AML-193 (cell line): ENCODE measurements at regions not wholly inside any gene's neighbourhood (a gene's known extent, or its start where the extent isn't known, plus 50 kb on each side); places are given as distances from the start of the nearest gene placed in this dataset.
A peak's percentile ranks its signal among the peaks of the same experiment; 100 is the strongest.

Experiments
- DNase-seq, 2 experiments: peaks; one replicate each; lab custom pipeline; 2025; lab: John Stamatoyannopoulos, UW

DNA sequence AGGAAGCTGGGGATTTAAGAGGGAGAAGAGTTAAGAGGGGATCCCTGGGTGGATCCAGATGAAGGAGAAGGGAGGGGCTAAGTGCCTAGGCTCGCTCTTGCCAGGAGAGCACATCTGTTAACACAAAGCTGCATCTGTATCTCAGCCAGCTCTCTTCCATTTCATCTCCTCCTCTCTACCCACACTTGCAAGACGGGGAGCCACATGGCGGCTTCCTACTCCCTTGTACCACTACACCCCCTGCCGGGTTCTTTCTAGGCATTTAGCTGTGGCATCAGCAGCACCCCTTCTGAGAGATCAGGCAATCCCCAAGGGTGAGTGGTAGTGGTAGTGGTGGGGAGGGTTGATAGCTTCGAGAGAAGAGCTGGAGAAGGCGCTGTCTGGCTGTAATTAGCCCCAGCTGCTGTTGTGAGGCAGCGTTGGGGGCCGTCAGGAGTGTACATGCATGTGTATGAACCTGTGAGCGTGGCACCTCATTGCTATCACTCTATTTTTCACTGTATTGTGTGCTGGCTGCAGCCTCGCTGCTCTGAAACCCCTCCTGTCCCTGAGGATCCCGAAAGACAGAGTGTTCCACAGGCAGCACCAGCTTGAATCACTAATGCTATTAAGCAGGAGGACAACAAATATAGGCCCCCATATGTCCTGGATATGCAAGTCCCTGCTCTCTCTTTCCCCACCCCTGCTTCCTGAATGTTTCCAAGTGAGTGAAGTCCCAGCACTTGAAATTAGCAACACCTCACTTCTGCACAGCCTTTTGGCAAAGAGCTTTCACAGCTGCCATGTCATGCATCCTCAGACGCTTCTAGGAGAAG, 73.7 kb downstream of the RTL9 start:
- DNase-seq: no peak

DNA sequence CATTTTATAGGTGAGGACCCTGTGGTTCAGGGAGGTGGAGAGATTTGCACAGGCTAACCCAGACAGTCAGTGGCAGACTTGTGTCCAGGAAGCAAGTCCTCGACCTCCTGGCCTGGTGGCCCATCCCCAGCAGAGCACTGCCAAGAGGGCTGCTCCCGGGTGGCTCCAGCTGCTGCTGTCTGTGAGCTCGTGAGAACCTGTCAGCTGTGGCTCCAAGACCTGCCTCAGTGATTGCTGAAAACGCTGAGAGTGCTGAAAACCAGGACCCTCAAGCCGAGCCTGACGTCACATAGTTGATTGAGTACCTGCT, 74.2 kb downstream of the RTL9 start:
- no peak for DNase-seq

DNA sequence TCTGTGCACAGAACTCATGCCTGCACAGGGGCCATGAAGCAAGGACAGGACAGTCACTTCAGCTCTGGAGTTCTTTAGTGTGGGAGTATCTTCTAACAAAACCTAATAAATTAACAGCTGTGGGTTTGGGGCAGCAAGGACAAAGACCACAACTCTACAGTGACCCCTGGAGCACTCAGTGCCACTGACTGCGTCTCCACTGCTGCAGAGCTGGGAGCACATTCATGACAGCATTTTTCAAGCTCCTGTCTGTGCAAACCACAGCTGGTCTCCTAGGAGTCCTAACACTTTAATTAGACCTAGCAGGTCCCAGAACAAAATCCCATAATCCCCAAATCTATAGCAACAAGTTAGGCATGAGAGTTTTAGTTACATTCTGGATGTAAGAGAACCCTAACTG, 76.5 kb downstream of the RTL9 start:
- no peak for DNase-seq

DNA sequence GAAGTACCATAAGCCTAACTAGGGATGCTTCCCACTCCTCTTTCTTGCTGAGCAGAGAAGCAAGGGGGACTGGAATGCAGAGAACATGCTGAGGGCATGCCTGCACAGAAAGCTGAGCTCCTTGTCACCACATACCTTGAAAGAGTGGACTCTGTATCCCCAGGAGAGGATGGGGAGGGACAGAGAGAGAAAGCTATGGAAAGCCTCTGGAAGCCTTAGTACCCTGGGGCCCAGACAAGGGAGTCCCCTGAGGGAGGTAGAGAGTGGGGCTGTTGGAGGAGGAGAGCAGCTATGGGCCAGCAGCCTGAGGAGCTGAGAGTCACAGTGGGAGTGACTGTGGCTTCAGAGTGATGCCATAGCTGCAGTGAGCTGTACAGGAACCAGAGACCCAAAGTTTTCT, 77.9 kb downstream of the RTL9 start:
- no peak for DNase-seq

DNA sequence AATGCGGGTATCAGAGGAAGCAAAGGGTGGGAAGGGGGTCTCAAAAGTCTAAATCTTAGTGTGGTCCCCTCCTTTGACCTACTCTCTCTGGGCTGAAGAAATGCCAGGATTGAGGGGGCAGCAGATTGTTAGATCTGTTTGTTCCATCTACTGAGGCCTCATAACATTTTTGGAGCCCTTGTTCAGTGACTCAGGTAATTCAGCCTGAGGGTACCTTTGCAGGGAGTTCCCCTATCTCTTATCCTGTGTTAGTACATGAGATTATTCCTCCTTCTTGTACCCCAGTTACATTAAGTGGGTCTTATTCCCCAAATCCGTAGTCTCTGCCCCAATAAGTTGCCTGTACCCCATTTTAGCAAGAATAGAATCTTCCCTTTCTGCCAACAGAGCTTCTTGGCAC, 79.0 kb downstream of the RTL9 start:
- no peak for DNase-seq

DNA sequence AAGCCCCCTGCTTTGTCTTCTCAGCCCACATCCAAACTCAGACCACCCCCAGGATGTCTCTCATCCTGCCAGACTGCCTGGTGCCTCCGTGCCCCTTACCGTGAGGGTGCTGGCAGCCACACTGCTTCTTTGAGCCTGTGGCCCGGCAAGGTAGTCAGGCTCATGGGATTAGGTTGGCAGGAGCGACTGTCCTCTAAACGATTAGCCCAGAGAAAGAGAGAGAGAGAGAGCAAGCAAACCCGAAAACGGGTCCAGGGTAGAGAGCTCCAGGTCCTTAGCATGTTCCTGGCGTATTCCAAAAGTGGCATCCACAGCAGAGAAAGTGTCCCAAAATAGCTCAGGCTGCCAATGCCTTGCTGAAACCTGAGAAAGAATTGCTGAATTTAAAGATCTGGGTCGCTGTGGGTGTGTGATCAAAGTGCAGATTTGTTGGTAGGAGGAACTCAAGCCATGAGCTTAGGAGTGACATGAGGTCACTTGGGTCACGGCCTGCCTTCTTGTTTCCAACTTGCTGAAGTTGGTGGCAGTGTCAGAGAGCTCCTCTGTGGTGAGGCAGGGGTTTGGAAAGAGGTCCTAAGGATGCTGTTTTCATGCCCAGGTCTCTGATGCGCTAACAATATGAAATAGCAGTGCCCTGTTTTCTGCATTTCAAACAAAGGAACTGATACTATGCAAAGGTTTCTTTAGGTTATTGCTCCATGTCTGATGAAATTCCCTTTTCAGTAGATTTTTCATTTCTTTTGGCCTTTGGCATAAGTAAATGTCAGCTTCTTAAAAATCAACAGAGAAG, 81.6 kb downstream of the RTL9 start:
- no peak for DNase-seq

DNA sequence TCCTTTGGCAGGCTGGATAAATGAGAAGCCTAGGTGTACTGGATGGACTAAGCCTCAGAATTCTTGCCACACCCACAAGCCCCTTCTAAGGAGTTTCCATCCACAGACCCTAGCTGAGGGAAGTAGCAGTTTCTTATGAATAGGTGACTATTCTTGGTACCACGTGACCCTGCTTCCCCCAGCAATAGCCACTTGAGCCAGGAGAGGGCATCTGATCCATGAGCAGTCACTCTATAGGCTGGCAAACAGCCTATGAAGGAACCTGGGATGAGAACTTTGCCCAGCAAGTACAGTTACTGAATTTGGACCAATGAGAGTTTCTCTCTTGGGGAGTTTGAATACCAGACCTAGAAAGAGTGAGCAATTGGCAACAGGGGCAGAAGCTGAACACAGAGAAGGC, 84.0 kb downstream of the RTL9 start:
- DNase-seq: peak; percentile 10 to 20

DNA sequence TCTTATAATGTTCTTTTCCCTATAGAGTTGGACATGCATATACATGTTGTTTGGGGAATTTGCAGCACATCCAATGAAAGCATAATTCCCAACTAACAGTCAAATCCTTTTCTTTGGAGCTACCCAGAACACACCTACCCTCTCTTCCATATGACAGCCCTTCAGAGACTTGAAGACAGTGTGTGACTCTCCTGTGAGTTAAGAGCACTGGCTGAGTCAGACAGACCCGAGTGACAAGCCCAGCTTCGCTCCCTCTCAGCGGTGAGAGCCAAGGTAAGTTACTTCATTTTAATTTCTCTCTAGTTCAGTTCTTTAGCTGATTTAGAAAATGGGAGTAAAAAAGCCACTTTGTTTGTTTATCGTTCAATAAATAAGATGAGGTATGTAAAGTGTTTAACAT, 86.3 kb downstream of the RTL9 start:
- DNase-seq: no peak

DNA sequence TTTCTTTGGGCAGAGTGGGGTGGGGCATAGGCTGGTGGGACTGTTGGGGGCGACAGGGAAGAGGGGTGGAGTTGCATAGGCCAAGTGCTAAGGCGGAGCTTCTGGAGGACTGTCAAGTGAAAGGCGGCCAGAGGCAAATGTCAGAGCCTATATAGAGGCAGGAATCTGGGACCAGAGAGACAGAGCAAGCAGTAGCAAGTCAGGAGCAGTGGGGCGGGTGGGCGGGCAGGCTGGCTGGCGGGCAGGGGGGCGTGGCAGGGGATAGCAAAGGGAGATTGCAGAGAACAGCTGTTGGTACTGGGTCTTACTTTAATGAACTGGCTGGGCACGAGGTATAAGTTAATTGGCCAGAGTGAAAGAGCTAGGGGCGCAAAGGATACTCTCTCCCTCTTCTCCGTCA, 89.8 kb downstream of the RTL9 start:
- no peak for DNase-seq

DNA sequence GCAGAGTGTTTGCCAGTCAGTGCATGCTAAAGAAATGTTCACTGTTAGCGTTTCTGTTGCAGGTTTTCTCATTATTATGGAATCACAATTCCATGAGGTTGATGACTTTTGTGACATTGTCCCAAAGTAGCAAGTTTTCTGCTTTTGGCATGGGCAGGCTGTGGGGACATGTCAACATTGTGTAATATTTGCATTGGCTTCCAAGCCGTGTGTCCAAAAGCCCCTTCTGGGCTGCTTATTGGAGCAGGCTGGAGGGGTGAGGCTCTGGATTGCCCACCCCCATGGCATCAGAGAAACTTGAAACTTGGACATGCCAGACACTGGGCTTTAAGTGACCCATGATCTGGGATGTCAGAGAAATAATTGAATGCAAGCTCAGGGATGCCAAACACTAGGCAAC, 90.7 kb downstream of the RTL9 start:
- DNase-seq: no peak

DNA sequence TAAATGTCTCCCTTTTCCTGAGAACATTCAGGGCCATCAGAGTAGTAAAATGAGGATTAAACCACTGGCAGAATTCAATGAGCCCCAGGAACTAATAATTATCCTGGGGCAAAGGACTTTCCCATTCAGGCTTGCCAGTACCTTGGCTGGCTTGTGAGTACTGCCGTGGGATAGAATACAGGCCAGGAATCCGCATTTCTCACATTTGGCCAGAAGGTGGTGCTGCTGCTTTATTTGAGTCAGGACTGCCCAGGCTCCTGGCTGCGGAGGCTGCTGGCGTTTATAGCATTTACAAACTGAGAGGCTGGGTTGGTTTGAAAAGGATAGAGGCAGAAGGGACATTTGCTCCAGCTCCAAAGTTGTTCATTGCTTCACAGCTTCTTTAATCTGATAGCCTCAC, 91.4 kb downstream of the RTL9 start:
- peak; percentile 9 to 37 for DNase-seq

DNA sequence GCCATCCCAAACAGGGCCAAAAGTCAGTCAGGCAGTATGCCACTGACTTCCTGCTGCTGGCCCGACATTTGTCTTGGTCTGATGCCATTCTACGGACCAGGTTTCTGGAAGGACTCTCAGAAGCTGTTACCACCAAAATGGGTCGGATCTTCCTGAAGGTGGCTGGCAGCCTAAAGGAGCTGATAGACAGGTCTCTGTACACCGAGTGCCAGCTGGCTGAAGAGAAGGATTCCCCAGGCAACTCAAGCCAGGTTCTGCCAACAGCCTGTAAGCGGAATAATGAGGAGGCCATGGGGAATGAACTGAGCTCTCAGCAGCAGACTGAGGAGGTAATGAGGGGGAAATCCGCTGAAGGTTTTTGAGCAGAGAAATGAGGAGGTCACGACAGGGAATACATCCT, 95.7 kb downstream of the RTL9 start:
- no peak for DNase-seq

DNA sequence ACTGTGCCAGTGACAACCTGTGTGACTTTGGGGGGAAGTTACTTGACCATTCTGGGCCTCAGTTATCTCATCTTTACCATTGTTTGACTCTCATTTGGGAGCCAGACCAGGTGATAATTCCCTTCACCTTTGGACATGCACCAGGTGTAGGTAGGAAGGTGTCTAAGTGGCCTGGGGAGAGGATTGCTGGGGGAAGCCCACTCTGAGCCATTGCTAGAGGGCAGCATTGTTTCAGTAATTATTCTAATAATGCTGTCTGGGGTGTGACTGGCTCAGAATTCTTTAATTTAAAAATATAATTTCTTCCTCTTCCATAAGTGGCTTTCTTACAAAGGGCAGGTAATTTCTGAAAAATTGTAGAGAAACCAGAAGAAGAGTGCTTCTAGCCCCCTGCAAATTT, 104.3 kb downstream of the RTL9 start:
- DNase-seq: no peak

DNA sequence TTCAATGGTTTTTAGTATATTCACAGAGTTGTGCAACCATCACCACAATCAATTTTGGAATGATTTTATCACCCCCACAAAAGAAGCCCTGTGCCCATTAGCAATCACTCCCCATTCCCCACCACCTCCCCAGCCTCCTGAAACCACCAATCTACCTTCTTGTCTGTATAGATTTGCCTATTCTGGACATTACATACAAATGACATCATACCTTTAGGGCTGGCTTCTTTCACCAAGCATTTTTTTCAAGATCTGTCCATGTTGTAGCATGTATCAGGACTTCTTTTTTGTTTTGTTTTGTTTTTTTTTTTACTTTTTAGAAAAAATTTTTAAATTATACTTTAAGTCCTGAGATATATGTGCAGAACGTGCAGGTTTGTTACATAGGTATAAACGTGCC, 108.1 kb downstream of the RTL9 start:
- DNase-seq: no peak

DNA sequence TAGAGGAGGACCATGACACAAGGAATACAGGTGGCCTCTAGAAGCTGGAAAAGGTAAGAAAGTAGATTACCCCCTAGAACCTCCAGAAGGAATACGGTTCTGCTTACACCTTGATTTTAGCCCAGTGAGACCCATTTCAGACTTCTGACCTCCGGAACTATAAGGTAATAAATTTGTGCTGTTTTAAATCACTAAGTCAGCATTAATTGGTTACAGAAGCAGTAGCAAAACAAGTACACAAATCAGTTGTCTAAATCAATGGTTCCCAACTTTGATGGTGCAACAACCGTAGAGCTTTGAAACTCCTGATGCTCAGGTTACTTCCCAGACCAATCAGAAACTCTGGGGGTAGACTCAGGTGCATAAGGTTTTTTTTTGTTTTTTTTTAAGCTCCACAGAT, 113.6 kb downstream of the RTL9 start:
- DNase-seq: no peak

DNA sequence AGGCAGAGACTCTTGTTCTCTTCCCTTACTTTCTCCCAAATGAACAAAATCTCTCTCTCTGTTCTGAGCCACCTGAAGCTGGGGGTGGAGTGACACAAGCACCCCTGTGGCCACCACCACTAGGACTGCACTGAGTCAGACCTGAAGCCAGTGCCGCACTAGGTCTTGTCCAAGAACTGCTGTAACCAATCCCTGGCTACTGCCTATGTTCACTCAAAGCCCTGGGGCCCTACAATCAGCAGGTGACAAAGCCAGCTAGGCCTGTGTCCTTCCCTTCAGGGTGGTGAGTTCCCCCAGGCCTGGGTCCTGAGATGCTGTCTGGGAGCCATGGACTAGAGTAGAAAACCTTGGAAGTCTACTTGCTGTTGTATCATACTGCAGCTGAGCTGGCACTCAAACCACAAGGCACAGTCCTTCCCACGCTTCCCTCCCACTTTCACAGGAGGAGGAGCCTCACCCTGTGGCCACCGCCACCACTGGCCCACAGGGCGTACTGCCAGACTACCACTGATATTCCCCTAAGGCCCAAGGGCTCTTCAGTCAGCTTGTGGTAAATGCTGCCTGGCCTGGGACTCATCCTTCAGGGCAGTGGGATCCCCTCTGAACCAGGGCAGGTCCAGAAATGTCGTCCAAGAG, 119.1 kb downstream of the RTL9 start:
- no peak for DNase-seq

DNA sequence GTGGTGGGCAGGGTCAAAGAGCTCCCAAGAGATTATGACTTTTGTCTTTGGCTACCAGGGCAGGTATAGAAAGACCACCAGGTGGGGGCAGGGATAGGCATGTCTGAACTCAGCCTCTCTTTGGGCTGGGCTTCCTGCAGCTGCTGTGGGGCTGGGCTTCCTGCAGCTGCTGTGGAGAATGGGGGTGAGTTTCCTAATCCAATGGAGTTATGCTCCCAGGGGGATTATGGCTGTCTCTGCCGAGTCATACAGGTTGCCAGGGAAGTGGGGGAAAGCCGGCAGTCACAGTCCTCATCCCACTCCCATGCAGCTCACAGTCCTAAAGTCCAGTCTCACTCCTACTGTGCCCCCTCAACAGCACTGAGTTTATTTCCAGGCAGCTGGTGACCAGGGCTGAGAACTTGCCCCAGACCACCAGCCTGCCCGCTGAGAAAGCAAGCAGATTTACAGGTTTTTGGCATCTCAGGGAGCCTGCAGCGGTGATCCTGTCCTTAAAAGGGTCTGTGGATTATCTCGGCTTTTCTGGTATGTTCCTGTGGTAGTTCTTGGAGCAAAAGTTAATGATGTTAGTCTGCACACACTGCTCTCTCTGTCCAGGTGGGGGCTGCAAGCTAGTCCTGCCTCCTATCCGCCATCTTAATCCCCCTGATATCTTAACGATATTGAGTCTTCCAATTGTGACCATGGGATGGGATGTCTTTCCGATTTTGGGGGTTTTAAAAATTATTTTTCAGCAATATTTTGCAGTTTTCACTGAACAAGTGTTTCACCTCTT, 133.4 kb downstream of the RTL9 start:
- no peak for DNase-seq

DNA sequence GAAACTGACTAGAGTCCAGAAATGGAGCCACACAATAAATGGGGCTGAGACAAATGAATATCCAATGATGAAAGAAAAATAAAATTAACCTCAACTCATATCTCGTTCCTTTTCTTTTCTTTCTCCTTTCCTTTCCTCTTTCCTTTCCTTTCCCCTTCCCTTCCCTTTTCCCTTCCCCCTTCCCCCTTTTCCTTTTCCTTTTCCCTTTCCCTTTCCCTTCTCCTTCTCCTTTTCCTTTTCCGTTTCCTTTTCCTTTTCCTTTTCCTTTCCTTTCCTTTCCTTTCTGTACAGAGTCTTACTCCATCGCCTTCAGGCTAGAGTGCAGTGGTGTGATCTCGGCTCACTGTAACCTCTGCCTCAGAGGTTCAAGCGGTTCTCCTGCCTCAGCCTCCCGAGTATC, 146.3 kb downstream of the RTL9 start:
- DNase-seq: no peak

DNA sequence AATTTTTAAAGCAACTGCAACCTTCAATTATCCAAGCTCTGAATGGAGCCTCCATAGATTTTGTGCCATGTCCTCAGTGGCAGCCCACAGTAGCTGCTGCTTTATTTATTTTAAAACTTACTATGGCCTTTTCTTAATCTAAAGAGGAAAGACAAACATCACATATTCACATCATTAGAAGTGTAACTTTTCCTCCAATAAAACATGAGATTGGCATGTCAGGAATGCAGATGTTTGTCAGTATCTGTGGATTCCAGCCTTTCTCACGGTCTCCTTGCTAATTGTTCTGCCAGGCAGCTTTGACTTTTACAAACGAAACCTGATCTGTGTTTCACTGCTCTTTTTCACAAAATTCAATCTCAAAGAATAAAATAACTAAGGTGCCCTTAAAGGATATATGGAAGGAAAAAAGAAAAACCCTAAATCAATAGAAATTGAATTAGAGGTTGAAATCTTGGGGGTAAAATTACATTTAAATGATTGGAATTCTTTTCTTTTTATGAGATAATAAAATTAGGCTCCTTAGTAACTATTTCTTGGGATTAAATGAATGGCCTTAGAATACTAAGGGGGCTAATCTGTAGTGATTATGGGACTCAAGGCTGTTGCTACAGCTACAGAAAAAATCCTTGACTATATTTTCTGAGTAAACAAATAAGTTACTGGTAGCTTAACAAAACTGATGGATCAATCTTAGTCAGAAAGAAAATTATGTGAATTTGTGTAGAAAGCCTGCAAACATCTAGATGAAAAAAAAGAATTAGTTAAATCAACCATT, 151.3 kb downstream of the RTL9 start:
- DNase-seq: no peak

DNA sequence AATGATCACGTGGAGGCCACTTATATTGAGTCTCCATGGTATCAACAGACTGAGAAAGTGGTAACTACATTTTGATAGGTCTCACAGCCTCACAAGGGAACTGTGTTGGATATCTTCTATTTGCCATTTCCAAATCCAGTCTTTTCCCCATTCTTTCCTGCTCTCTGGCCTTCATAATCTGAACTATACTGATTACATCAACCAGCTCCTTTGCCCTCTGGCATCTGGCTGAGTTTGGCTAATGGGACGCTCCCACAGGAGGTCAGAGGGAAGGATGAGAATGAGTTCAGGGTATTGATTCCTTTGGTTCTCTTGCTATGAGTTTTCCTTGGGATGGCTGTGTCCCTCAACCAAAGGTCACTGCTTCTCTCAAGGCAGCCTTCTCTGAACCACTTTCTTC, 152.6 kb downstream of the RTL9 start:
- no peak for DNase-seq

DNA sequence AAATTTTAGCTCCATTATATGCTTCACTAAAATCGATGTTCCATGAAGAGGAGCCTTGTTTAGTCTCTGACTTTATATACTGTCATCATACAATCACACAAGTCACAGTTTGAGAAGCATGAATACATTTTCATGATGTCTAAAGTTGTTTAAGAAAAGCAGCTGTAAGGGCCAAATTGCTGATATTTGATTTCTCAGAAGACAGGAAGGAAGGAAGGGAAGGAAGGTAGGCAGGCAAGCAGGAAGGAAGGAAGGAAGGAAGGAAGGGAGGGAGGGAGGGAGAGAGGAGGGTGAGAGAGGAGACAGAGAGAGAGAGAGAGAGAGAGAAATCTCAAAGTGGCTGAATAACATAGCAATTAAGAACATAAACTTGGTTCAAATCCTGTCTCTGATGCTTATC, 153.7 kb downstream of the RTL9 start:
- DNase-seq: no peak

DNA sequence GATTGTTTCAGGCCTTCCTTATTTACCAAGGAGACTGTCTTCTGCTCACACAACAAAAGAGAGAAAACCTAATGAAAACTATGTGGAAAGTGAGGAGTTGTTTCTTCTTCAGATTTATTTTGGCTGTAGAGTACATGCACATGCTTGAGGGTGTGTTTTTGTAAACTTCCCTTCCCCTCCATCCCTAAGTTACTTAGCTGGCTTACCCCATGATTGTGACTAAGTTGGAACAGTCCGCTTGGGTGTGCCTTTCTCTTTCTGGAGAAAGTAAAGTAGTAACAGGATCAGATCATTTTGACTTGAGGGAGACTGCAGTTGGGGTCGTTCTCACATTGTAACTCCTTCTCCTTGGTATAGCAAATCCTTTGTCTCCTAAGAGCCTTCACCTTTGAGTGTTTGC, 155.9 kb downstream of the RTL9 start:
- DNase-seq: no peak
